Ovary (tissue), 7 donors: ENCODE measurements at regions not wholly inside any gene's neighbourhood (a gene's known extent, or its start where the extent isn't known, plus 50 kb on each side); places are given as distances from the start of the nearest gene placed in this dataset.

Experiments
- DNase-seq, 5 donors: peaks; one replicate each; pipeline ENCODE4 v3.0.0-alpha.2; 2019 to 2020
- H3K27ac ChIP-seq, 2 donors: fragments of 200-600 bp; one replicate each; pipeline versions ENCODE4 v1.5.1 to v1.8.0; 2019 to 2022
- H3K27me3 ChIP-seq: fragments of 200-600 bp; one replicate; pipeline ENCODE4 v1.8.0; 2022
- H3K36me3 ChIP-seq: fragments of 200-600 bp; sonication (generic); one replicate; pipeline ENCODE4 v1.5.1; 2019
- H3K4me1 ChIP-seq: one replicate; pipeline ENCODE4 v1.8.1; 2013; ENCODE audit warnings: mild to moderate bottlenecking, moderate library complexity; ENCODE audit not compliant: insufficient read depth
- H3K4me3 ChIP-seq: fragments of 200-600 bp; sonication (generic); one replicate; pipeline ENCODE4 v1.5.1; 2017
- H3K9me3 ChIP-seq, 2 donors: fragments of 200-600 bp in 1 of 2; sonication (generic) in 1 of 2; one replicate each; pipeline versions ENCODE4 v1.5.1 to v1.8.1; 2013 to 2019; ENCODE audit warnings: mild to moderate bottlenecking in 1 of 2, moderate library complexity in 1 of 2
- EP300 ChIP-seq: sonication (generic); formaldehyde crosslinking; IDR thresholded peaks from one replicate; pipeline ENCODE4 v1.6.1; 2017; ENCODE audit warnings: antibody characterized with exemption
- POLR2A ChIP-seq: fragments of 450-650 bp; IDR thresholded peaks from one replicate; pipeline ENCODE4 v1.6.1; 2017; ENCODE audit warnings: antibody characterized with exemption, mild to moderate bottlenecking, moderate library complexity
- WGBS, 3 donors: extraction: QIAGEN DNeasy Blood & Tissue Kit in 1 of 3; methylation state at CpG; one replicate each; pipeline versions ENCODE4 v1.1.5 to v1.1.7; 2013 to 2017; 5-methylcytosine and 5-hydroxymethylcytosine counted together
- intact Hi-C, 4 donors: fragments of 100-400 bp; cut with DNase I; formaldehyde crosslinking; loops; one replicate each; pipeline versions ENCODE4 v1.11.0 to v1.15.1; 2022 to 2023
- TF ChIP-seq, protein P1 (sequence below), 3 donors: fragments of 450-650 bp in 2 of 3; fragments of 200-600 bp in 1 of 3; IDR thresholded peaks; one replicate each; pipeline versions ENCODE4 v1.5.1 to v1.8.0; 2016 to 2022; ENCODE audit warnings: antibody characterized with exemption in 3 of 3, mild to moderate bottlenecking in 1 of 3
- donor health status: DM: no; HTN: no; CAD: no; lungs with moderate emphysema.
- donor health status: DM: no; HTN: no; CAD: no.
- donor health status: Bipolar disorder and iron deficiency.
- donor health status: DM: no; HTN: no; CAD: no.
- donor health status: DM: yes; HTN: yes; CAD: no.

DNA sequence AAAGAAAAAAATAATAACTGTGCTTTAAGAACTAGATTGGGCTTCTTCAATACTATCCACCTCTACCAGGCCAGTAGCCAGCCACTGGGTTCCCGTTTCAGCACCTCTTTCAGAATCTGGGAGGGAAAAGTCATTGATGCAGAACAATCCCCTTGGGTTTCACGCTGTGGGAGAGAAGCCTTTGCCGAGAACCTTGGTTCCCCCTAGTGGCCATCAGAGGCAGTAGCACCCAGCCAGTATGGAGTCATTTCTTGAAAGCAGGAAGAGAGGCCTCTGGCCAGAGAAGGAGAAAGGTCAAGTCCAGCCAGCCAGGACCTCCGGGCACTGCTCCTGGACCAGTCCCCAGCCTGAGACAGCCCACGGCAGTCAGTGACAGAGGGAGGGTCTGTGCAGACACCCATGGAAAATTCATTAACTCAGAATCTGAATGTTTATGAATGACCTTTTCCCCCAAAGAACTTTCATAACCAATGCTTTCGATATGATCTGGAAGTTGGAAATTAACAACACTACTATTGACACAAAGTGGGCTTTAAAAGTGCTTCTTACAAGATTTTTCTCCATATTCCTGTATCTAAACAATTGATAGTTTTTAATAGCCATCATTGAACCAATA lies 51.2 kb upstream of the CDH5 start:
- peak; percentile 61 to 75 (median 63) for DNase-seq
- H3K9me3 ChIP-seq, result no peaks in the 10 kb centered on the region
- no peaks in the 10 kb centered on the region for H3K36me3 ChIP-seq
- no peaks in the 10 kb centered on the region for H3K27me3 ChIP-seq
- 4 to 8% (median 6%) methylated on average over 6 of the region's 6 CpGs for WGBS, 3 donors
- TF ChIP-seq, protein P1, sequence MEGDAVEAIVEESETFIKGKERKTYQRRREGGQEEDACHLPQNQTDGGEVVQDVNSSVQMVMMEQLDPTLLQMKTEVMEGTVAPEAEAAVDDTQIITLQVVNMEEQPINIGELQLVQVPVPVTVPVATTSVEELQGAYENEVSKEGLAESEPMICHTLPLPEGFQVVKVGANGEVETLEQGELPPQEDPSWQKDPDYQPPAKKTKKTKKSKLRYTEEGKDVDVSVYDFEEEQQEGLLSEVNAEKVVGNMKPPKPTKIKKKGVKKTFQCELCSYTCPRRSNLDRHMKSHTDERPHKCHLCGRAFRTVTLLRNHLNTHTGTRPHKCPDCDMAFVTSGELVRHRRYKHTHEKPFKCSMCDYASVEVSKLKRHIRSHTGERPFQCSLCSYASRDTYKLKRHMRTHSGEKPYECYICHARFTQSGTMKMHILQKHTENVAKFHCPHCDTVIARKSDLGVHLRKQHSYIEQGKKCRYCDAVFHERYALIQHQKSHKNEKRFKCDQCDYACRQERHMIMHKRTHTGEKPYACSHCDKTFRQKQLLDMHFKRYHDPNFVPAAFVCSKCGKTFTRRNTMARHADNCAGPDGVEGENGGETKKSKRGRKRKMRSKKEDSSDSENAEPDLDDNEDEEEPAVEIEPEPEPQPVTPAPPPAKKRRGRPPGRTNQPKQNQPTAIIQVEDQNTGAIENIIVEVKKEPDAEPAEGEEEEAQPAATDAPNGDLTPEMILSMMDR (IDR thresholded peaks at IDR 0.05), result peak; percentile 68 to 82 (median 71)
- TF ChIP-seq POLR2A (no peak), EP300 (no peak)
- intact Hi-C loops, result no loop called here
- H3K4me3 ChIP-seq, result no peak overlapping the region
- no peaks in the 10 kb centered on the region for H3K4me1 ChIP-seq
- H3K27ac ChIP-seq, result no peak overlapping the region

DNA sequence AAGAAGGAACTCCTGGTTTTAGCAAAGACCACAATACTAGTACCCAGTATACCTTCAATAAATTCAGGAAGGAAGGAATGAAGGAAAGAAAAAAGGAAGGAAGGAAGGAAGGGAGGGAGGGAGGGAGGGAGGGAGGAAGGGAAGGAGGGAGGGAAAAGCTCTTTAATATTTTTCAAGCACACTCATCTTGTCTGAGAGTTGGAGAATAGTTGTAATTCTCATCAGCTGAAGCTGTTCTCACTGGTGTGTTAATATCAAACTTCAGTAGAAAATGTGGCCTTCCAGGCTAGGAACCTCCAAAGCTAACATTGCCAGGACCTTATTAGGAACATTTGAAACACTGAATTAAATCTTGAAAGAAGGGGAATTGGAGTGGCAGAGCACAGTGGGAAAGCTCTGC lies 55.2 kb upstream of the CDH5 start:
- TF ChIP-seq POLR2A (no peak), EP300 (no peak)
- TF ChIP-seq, protein P1 (IDR thresholded peaks at IDR 0.05), result no peak
- Histone ChIP-seq H3K36me3 (no peaks in the 10 kb centered on the region), H3K9me3 (no peaks in the 10 kb centered on the region), H3K4me1 (no peaks in the 10 kb centered on the region), H3K27ac (no peak overlapping the region), H3K27me3 (no peaks in the 10 kb centered on the region), H3K4me3 (no peak overlapping the region)
- intact Hi-C loops, result no loop called here
- no peak for DNase-seq

DNA sequence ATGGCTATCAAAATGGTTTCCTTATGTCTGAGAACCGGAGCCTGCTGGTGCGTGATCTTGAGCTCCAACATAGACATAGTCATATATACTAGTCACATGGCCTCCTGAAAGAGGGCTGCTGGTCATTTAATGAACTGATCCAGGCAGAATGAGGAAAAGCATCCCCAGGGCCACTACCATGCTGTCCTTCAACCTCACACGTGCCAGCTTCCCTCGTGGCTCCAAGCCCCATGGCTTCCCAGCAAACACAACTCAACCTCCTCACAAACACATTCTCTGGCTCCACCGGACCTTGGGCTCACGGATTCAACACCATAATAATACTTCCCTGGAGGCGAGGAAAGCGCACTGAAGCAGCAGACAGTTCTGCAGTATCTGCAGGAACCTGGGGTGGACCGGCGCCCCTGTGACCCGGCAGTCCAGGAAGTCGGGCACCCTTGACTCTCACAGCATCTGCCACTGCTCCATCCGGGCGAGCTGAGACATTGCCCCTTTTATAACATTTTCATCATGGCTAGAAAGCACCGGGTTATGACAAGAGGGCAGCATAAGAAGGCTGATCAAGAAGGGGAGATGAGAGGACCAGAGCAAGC lies 57.2 kb upstream of the CDH5 start:
- intact Hi-C loops, result no loop called here
- 88 to 93% (median 91%) methylated on average over 15 of the region's 15 CpGs for WGBS, 3 donors
- H3K36me3 ChIP-seq, result no peaks in the 10 kb centered on the region
- no peak for DNase-seq
- no peak for TF ChIP-seq POLR2A
- TF ChIP-seq, protein P1 (IDR thresholded peaks at IDR 0.05), result no peak
- no peak for TF ChIP-seq EP300
- H3K27me3 ChIP-seq, result no peaks in the 10 kb centered on the region
- no peaks in the 10 kb centered on the region for H3K4me1 ChIP-seq
- H3K9me3 ChIP-seq, result no peaks in the 10 kb centered on the region
- H3K27ac ChIP-seq, result no peak overlapping the region
- H3K4me3 ChIP-seq, result no peak overlapping the region

DNA sequence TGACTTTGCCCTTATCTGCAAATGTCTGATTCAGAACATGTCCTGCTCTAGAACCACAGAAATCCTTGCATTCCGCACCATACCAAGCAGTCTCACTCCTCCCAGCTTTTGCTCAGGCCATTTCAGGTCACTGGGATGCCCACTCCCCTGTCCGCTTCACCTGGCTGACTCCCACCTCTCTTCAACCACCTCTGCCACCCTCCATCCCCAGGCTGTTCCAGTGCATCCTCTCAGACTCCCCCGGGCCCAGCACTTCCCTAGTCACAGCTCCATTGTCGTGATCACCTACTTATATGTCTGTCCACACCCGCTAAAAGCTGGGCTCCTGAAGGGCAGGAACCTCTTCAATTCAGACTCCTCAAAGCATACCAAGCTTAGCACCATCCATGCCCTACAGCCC lies 58.4 kb upstream of the CDH5 start:
- Histone ChIP-seq H3K9me3 (no peaks in the 10 kb centered on the region), H3K27me3 (no peaks in the 10 kb centered on the region), H3K36me3 (no peaks in the 10 kb centered on the region), H3K4me3 (no peak overlapping the region), H3K27ac (no peak overlapping the region), H3K4me1 (no peaks in the 10 kb centered on the region)
- intact Hi-C loops, result no loop called here
- 97 to 98% (median 98%) methylated on average over 5 of the region's 5 CpGs for WGBS, 3 donors
- TF ChIP-seq EP300, result no peak
- TF ChIP-seq POLR2A, result no peak
- TF ChIP-seq, protein P1 (IDR thresholded peaks at IDR 0.05), result no peak
- no peak for DNase-seq
